K562 (cell line): ENCODE measurements at regions not wholly inside any gene's neighbourhood (a gene's known extent, or its start where the extent isn't known, plus 50 kb on each side); places are given as distances from the start of the nearest gene placed in this dataset.

Experiments
- ARNT ChIP-seq, 2 experiments: fragments of 450-650 bp; IDR thresholded peaks; 2 replicates each; pipeline ENCODE4 v1.6.1; 2016; ENCODE audit warnings: mild to moderate bottlenecking in 1 of 2
- RAD21 ChIP-seq, 2 experiments: fragments of 250-450 bp in 1 of 2; fragments of 450-650 bp in 1 of 2; sonication (Bioruptor Pico) in 1 of 2; formaldehyde crosslinking in 1 of 2; IDR thresholded peaks in 1 of 2; conservative IDR thresholded peaks in 1 of 2; 2 replicates each; pipeline versions ENCODE4 v1.4.0 to v1.8.0; 2020 to 2022; ENCODE audit warnings: mild to moderate bottlenecking in 2 of 2, moderate library complexity in 1 of 2

- TF ChIP-seq RAD21 (CRISPR knock-in tag; conservative IDR thresholded peaks at IDR 0.05 in 1 of 2, IDR thresholded peaks at IDR 0.05 in 1 of 2), result no peak
- no peak for TF ChIP-seq ARNT (IDR thresholded peaks at IDR 0.05)
These were observed 56.6 kb upstream of the ACSS3 start for GRCh38 chr12:81021131-81021748.
